ENCODE measurements at regions not wholly inside any gene's neighbourhood (a gene's known extent, or its start where the extent isn't known, plus 50 kb on each side); places are given as distances from the start of the nearest gene placed in this dataset.

DNA sequence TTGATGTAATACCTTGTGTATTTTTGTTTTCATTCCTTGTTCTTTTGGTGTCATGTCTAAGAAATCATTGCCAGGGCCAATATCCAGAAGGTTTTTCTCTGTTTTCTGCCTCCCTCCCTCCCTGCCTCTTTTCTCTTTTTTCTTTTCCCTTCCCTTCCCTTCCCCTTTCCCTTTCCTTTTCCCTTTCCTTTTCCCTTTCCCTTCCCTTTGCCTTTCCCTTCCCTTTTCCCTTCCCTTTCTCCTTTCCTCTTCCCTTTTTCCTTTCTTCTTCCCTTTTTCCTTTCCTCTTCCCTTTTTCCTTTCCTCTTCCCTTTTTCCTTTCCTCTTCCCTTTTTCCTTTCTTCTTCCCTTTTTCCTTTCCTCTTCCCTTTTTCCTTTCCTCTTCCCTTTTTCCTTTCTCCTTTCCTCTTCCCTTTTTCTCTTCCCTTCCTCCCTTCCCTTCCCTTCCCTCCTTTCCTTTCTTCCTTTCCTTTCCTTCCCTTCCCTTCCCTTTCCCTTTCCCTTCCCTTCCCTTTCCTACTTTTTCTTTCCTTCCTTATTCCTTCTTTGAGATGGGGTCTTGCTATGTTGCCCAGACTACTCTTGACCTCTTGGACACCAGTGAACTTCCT, 646.1 kb downstream of the RAPGEF2 start:
- Histone ChIP-seq H3K36me3 (ENCODE audit: control insufficient read depth in 2 of 2, extremely low read depth in 1 of 2, insufficient read depth in 2 of 2, low read length in 2 of 2) (no peaks in the 10 kb centered on the region), H3K9me1 (ENCODE audit: control insufficient read depth, extremely low read depth, insufficient read depth, low read length) (no peaks in the 10 kb centered on the region), H3K9ac (ENCODE audit: control insufficient read depth, extremely low read depth, insufficient read depth, low read length) (no peak overlapping the region), H3K4me3 (ENCODE audit: control insufficient read depth in 2 of 3, extremely low read depth in 1 of 3, insufficient read depth in 2 of 3, low read depth in 1 of 3, low read length in 3 of 3) (no peak overlapping the region), H3K27me3 (ENCODE audit: control insufficient read depth, extremely low read depth, insufficient read depth, low read length) (no peaks in the 10 kb centered on the region), H3K79me2 (ENCODE audit: control insufficient read depth, insufficient read depth, low read length) (no peaks in the 10 kb centered on the region), H3K4me2 (ENCODE audit: control insufficient read depth, extremely low read depth, insufficient read depth, low read depth, low read length) (no peak overlapping the region), H3K27ac (ENCODE audit: control insufficient read depth, insufficient read depth, low read length) (no peak overlapping the region), H4K20me1 (ENCODE audit: control insufficient read depth, extremely low read depth, insufficient read depth, low read length) (no peaks in the 10 kb centered on the region), H3K9me3 (ENCODE audit: control insufficient read depth, low read depth, low read length) (no peaks in the 10 kb centered on the region), H3K4me1 (ENCODE audit: control insufficient read depth, extremely low read depth, insufficient read depth, low read length) (no peaks in the 10 kb centered on the region), H2AFZ (ENCODE audit: control insufficient read depth, low read length) (no peak overlapping the region)
- FAIRE-seq = no peak
- dilution Hi-C loops (cut with MboI; ENCODE audit: extremely low pct_ligation_motif_present, low sequenced_read_pairs) = no loop called here
- no peak for DNase-seq (ENCODE audit: low read depth, low spot score)
- no peak for TF ChIP-seq EZH2 (IDR thresholded peaks at IDR 0.05; ENCODE audit: low read length)
- no peak for TF ChIP-seq CTCF (optimal IDR thresholded peaks at IDR 0.05 in 1 of 3, IDR thresholded peaks at IDR 0.05 in 1 of 3, conservative IDR thresholded peaks at IDR 0.05 in 1 of 3; ENCODE audit: extremely low read depth in 1 of 3, insufficient read depth in 2 of 3, low read length in 3 of 3)

GRCh38 chr4:159757499-159757898, 654.6 kb downstream of the RAPGEF2 start:
- TF ChIP-seq CTCF (optimal IDR thresholded peaks at IDR 0.05 in 1 of 3, IDR thresholded peaks at IDR 0.05 in 1 of 3, conservative IDR thresholded peaks at IDR 0.05 in 1 of 3; ENCODE audit: extremely low read depth in 1 of 3, insufficient read depth in 2 of 3, low read length in 3 of 3) (no peak), EZH2 (IDR thresholded peaks at IDR 0.05; ENCODE audit: low read length) (no peak)
- dilution Hi-C loops (cut with MboI; ENCODE audit: extremely low pct_ligation_motif_present, low sequenced_read_pairs) = no loop called here

More at GRCh38 chr4:159757499-159757898, 654.6 kb downstream of the RAPGEF2 start:
- no peaks in the 10 kb centered on the region for H3K27me3 ChIP-seq (ENCODE audit: control insufficient read depth, extremely low read depth, insufficient read depth, low read length)
- H3K4me2 ChIP-seq (ENCODE audit: control insufficient read depth, extremely low read depth, insufficient read depth, low read depth, low read length) = no peak overlapping the region
- no peak for FAIRE-seq
- no peak overlapping the region for H3K9ac ChIP-seq (ENCODE audit: control insufficient read depth, extremely low read depth, insufficient read depth, low read length)
- no peaks in the 10 kb centered on the region for H3K9me1 ChIP-seq (ENCODE audit: control insufficient read depth, extremely low read depth, insufficient read depth, low read length)
- H2AFZ ChIP-seq (ENCODE audit: control insufficient read depth, low read length) = no peak overlapping the region
- no peak overlapping the region for H3K4me3 ChIP-seq (ENCODE audit: control insufficient read depth in 2 of 3, extremely low read depth in 1 of 3, insufficient read depth in 2 of 3, low read depth in 1 of 3, low read length in 3 of 3)
- H4K20me1 ChIP-seq (ENCODE audit: control insufficient read depth, extremely low read depth, insufficient read depth, low read length) = no peaks in the 10 kb centered on the region
- no peaks in the 10 kb centered on the region for H3K79me2 ChIP-seq (ENCODE audit: control insufficient read depth, insufficient read depth, low read length)
- no peaks in the 10 kb centered on the region for H3K36me3 ChIP-seq (ENCODE audit: control insufficient read depth in 2 of 2, extremely low read depth in 1 of 2, insufficient read depth in 2 of 2, low read length in 2 of 2)
- H3K4me1 ChIP-seq (ENCODE audit: control insufficient read depth, extremely low read depth, insufficient read depth, low read length) = no peaks in the 10 kb centered on the region
- DNase-seq (ENCODE audit: low read depth, low spot score) = no peak
- no peaks in the 10 kb centered on the region for H3K9me3 ChIP-seq (ENCODE audit: control insufficient read depth, low read depth, low read length)
- no peak overlapping the region for H3K27ac ChIP-seq (ENCODE audit: control insufficient read depth, insufficient read depth, low read length)

Measured in keratinocyte (primary cell).